GM23338 (cell line): ENCODE measurements at regions not wholly inside any gene's neighbourhood (a gene's known extent, or its start where the extent isn't known, plus 50 kb on each side); places are given as distances from the start of the nearest gene placed in this dataset.

ENCODE experiments used
- ATAC-seq: fragments of 200-7000 bp; cut with Tn5 transposase; 3 replicates; pipeline ENCODE4 v1.9.1; 2020
- DNase-seq: peaks from one replicate; pipeline ENCODE4 v3.0.0-alpha.2; 2015; ENCODE audit warnings: low spot score
- H2AFZ ChIP-seq: fragments of 200-600 bp; sonication (generic); 2 replicates; pipeline ENCODE4 v1.8.0; 2016; ENCODE audit warnings: antibody characterized with exemption, mild to moderate bottlenecking, moderate library complexity
- H3F3A ChIP-seq: fragments of 200-600 bp; sonication (generic); replicated peaks from 2 replicates; pipeline ENCODE4 v1.8.0; 2017; ENCODE audit warnings: antibody characterized with exemption, mixed run types, low read depth
- H3K27ac ChIP-seq: fragments of 200-600 bp; sonication (generic); 2 replicates; pipeline ENCODE4 v1.6.1; 2016; ENCODE audit warnings: low read depth
- H3K27me3 ChIP-seq: fragments of 200-600 bp; sonication (generic); 2 replicates; pipeline ENCODE4 v1.8.0; 2016; ENCODE audit warnings: mild to moderate bottlenecking, mixed run types, moderate library complexity; ENCODE audit not compliant: insufficient read depth
- H3K36me3 ChIP-seq: fragments of 200-600 bp; sonication (generic); 2 replicates; pipeline ENCODE4 v1.8.0; 2016; ENCODE audit warnings: mild to moderate bottlenecking; ENCODE audit not compliant: insufficient read depth
- H3K4me1 ChIP-seq: fragments of 200-600 bp; sonication (generic); 2 replicates; pipeline ENCODE4 v1.8.0; 2016; ENCODE audit warnings: mild to moderate bottlenecking, moderate library complexity; ENCODE audit not compliant: insufficient read depth
- H3K4me2 ChIP-seq: fragments of 200-600 bp; sonication (generic); 2 replicates; pipeline ENCODE4 v1.7.1; 2017; ENCODE audit warnings: mixed run types
- H3K4me3 ChIP-seq: fragments of 200-600 bp; sonication (generic); 2 replicates; pipeline ENCODE4 v1.6.1; 2016; ENCODE audit warnings: mixed run types
- H3K79me2 ChIP-seq: fragments of 200-600 bp; sonication (generic); replicated peaks from 2 replicates; pipeline ENCODE4 v1.8.0; 2017; ENCODE audit warnings: mild to moderate bottlenecking; ENCODE audit not compliant: insufficient read depth
- H3K9me2 ChIP-seq: fragments of 200-600 bp; sonication (generic); 2 replicates; pipeline ENCODE4 v1.8.0; 2017; ENCODE audit not compliant: insufficient read depth
- H4K20me1 ChIP-seq: fragments of 200-600 bp; sonication (generic); replicated peaks from 2 replicates; pipeline ENCODE4 v1.8.0; 2017; ENCODE audit warnings: mild to moderate bottlenecking; ENCODE audit not compliant: insufficient read depth
- H3K27ac Mint-ChIP-seq: 2 replicates; pipeline ENCODE4 v1.8.0; 2020; ENCODE audit warnings: inconsistent platforms, mild to moderate bottlenecking, moderate library complexity, mixed read lengths
- H3K27me3 Mint-ChIP-seq: 3 replicates; pipeline ENCODE4 v1.8.0; 2022; ENCODE audit warnings: low read depth, mild to moderate bottlenecking, moderate library complexity, mixed read lengths, inconsistent platforms; ENCODE audit not compliant: insufficient read depth, poor library complexity
- H3K36me3 Mint-ChIP-seq: 3 replicates; pipeline ENCODE4 v1.8.0; 2021; ENCODE audit warnings: low read depth, mild to moderate bottlenecking, inconsistent platforms, moderate library complexity, mixed read lengths
- H3K4me1 Mint-ChIP-seq: 3 replicates; pipeline ENCODE4 v1.8.0; 2020; ENCODE audit warnings: mild to moderate bottlenecking, inconsistent platforms, mixed read lengths
- H3K4me3 Mint-ChIP-seq: 3 replicates; pipeline ENCODE4 v1.8.0; 2021; ENCODE audit warnings: moderate library complexity, mild to moderate bottlenecking, inconsistent platforms, mixed read lengths
- H3K9me3 Mint-ChIP-seq: 3 replicates; pipeline ENCODE4 v1.8.0; 2020; ENCODE audit warnings: moderate library complexity, mild to moderate bottlenecking, inconsistent platforms, mixed read lengths
- CREB1 ChIP-seq: fragments of 250-450 bp; sonication (Bioruptor Pico); IDR thresholded peaks from 2 replicates; pipeline ENCODE4 v1.5.0; 2020; ENCODE audit warnings: low read depth, mild to moderate bottlenecking, moderate library complexity
- CTCF ChIP-seq, 2 experiments: fragments of 200-600 bp in 1 of 2; sonication (generic) in 1 of 2; conservative IDR thresholded peaks; 2 replicates each; pipeline versions ENCODE4 v1.5.1 to v1.6.1; 2016 to 2017; ENCODE audit warnings: antibody characterized with exemption in 2 of 2, low read depth in 2 of 2, mild to moderate bottlenecking in 2 of 2, moderate library complexity in 1 of 2
- ETS1 ChIP-seq: IDR thresholded peaks from 2 replicates; pipeline ENCODE4 v1.6.1; 2016; ENCODE audit warnings: antibody characterized with exemption
- EZH2 ChIP-seq: fragments of 200-600 bp; sonication (generic); IDR thresholded peaks from one replicate; pipeline ENCODE4 v1.8.0; 2017; ENCODE audit warnings: antibody characterized with exemption, mild to moderate bottlenecking, low read depth; ENCODE audit not compliant: unreplicated experiment
- EZH2phosphoT487 ChIP-seq: fragments of 200-600 bp; sonication (generic); IDR thresholded peaks from one replicate; pipeline ENCODE4 v1.8.1; 2018; ENCODE audit warnings: antibody characterized with exemption; ENCODE audit not compliant: unreplicated experiment
- JUNB ChIP-seq: IDR thresholded peaks from one replicate; pipeline ENCODE4 v1.6.1; 2016; ENCODE audit warnings: antibody characterized with exemption; ENCODE audit not compliant: unreplicated experiment
- NANOG ChIP-seq: IDR thresholded peaks from 2 replicates; pipeline ENCODE4 v1.6.1; 2016; ENCODE audit warnings: antibody characterized with exemption, borderline replicate concordance
- POLR2AphosphoS5 ChIP-seq: IDR thresholded peaks from 2 replicates; pipeline ENCODE4 v1.6.1; 2016; ENCODE audit warnings: antibody characterized with exemption, low read depth
- REST ChIP-seq: IDR thresholded peaks from one replicate; pipeline ENCODE4 v1.6.1; 2018; ENCODE audit warnings: antibody characterized with exemption; ENCODE audit not compliant: unreplicated experiment
- STAT1 ChIP-seq: IDR thresholded peaks from one replicate; pipeline ENCODE4 v1.6.1; 2016; ENCODE audit warnings: antibody characterized with exemption; ENCODE audit not compliant: unreplicated experiment
- ZNF114 ChIP-seq: fragments of 250-450 bp; sonication (Bioruptor Pico); IDR thresholded peaks from 2 replicates; pipeline ENCODE4 v1.5.0; 2020; ENCODE audit warnings: mild to moderate bottlenecking, moderate library complexity
- ZNF331 ChIP-seq: fragments of 250-450 bp; sonication (Bioruptor Pico); IDR thresholded peaks from 2 replicates; pipeline ENCODE4 v1.5.0; 2020; ENCODE audit warnings: low read depth, mild to moderate bottlenecking, moderate library complexity
- ZNF462 ChIP-seq: fragments of 250-450 bp; sonication (Bioruptor Pico); IDR thresholded peaks from 2 replicates; pipeline ENCODE4 v1.5.0; 2020; ENCODE audit warnings: mild to moderate bottlenecking, moderate library complexity

GRCh38 chr2:172279214-172279613 lies 148.2 kb upstream of the ITGA6 start:
- no peaks in the 10 kb centered on the region for H3K36me3 ChIP-seq
- no peak overlapping the region for H3K4me3 Mint-ChIP-seq
- no peak for DNase-seq
- ATAC-seq = peak; percentile 60
- H3K27ac ChIP-seq = no peak overlapping the region
- H3K4me3 ChIP-seq = no peak overlapping the region
- no peak overlapping the region for H3K4me2 ChIP-seq
- H4K20me1 ChIP-seq = no peaks in the 10 kb centered on the region
- peak overlapping the region; percentile 49 for H2AFZ ChIP-seq
- no peaks in the 10 kb centered on the region for H3K27me3 ChIP-seq
- no peak for TF ChIP-seq CTCF (conservative IDR thresholded peaks at IDR 0.05; ENCODE audit: low read depth in 2 of 2)
- no peak for TF ChIP-seq ZNF462 (CRISPR knock-in tag)
- no peak for TF ChIP-seq REST
- TF ChIP-seq EZH2phosphoT487 = no peak
- no peak for TF ChIP-seq STAT1
- TF ChIP-seq ETS1 = no peak
- TF ChIP-seq NANOG = no peak
- TF ChIP-seq POLR2AphosphoS5 = no peak
- TF ChIP-seq EZH2 = no peak
- no peak for TF ChIP-seq CREB1
- no peak for TF ChIP-seq ZNF114 (CRISPR knock-in tag)
- no peak for TF ChIP-seq ZNF331 (CRISPR knock-in tag)
- TF ChIP-seq JUNB = no peak
- no peaks in the 10 kb centered on the region for H3F3A ChIP-seq
- peaks cover 14% of the 10 kb centered on the region for H3K36me3 Mint-ChIP-seq
- H3K4me1 Mint-ChIP-seq = peaks cover 16% of the 10 kb centered on the region
- no peaks in the 10 kb centered on the region for H3K79me2 ChIP-seq
- H3K9me3 Mint-ChIP-seq = peaks cover 13% of the 10 kb centered on the region
- no peak overlapping the region for H3K27ac Mint-ChIP-seq
- H3K4me1 ChIP-seq = peaks cover 14% of the 10 kb centered on the region
- peaks cover 11% of the 10 kb centered on the region for H3K27me3 Mint-ChIP-seq
- H3K9me2 ChIP-seq = peaks cover 4% of the 10 kb centered on the region; the same call in 1 of the 2 replicates
